Gastrocnemius medialis (tissue), 4 donors: ENCODE measurements at regions not wholly inside any gene's neighbourhood (a gene's known extent, or its start where the extent isn't known, plus 50 kb on each side); places are given as distances from the start of the nearest gene placed in this dataset.
"Not testable (repeated sequence)": the region's sequence is repeated elsewhere in the genome, so short reads cannot be mapped to it uniquely, and the experiment has no call there.

Experiments used
- ATAC-seq, 2 donors: fragments of 150-250 bp; one replicate each; pipeline ENCODE4 v1.9.1; 2016
- DNase-seq, 2 donors: peaks; one replicate each; pipeline ENCODE4 v3.0.0-alpha.2; 2019
- H3K27ac ChIP-seq, 4 donors: fragments of 200-600 bp; sonication (generic); 1 replicate in 1 of 4; 2 replicates in 3 of 4; pipeline ENCODE4 v1.5.1; 2016 to 2018; ENCODE audit warnings: mild to moderate bottlenecking in 2 of 4, moderate library complexity in 1 of 4
- H3K27me3 ChIP-seq, 3 donors: fragments of 200-600 bp; sonication (generic) in 2 of 3; 1 replicate in 1 of 3; 2 replicates in 2 of 3; pipeline versions ENCODE4 v1.5.1 to v1.6.0; 2016 to 2019; ENCODE audit warnings: mild to moderate bottlenecking in 1 of 3, moderate library complexity in 1 of 3
- H3K36me3 ChIP-seq, 2 donors: fragments of 200-600 bp; sonication (generic) in 1 of 2; one replicate each; pipeline ENCODE4 v1.5.1; 2017 to 2018
- H3K4me1 ChIP-seq, 2 donors: fragments of 200-600 bp; sonication (generic) in 1 of 2; one replicate each; pipeline ENCODE4 v1.5.1; 2016 to 2017; ENCODE audit warnings: mild to moderate bottlenecking in 2 of 2
- H3K4me3 ChIP-seq, 4 donors: fragments of 200-600 bp; sonication (generic) in 3 of 4; 1 replicate in 1 of 4; 2 replicates in 3 of 4; pipeline ENCODE4 v1.5.1; 2016 to 2019; ENCODE audit warnings: mild to moderate bottlenecking in 2 of 4
- H3K9me3 ChIP-seq, 3 donors: fragments of 200-600 bp; sonication (generic) in 2 of 3; 1 replicate in 1 of 3; 2 replicates in 2 of 3; pipeline ENCODE4 v1.5.1; 2016 to 2019
- CTCF ChIP-seq, 5 experiments: fragments of 450-650 bp in 3 of 5; fragments of 200-600 bp in 2 of 5; sonication (generic) in 2 of 5; IDR thresholded peaks in 4 of 5; conservative IDR thresholded peaks in 1 of 5; 1 replicate in 4 of 5; 2 replicates in 1 of 5; pipeline ENCODE4 v1.5.1; 2016 to 2019; ENCODE audit warnings: antibody characterized with exemption in 5 of 5, mild to moderate bottlenecking in 3 of 5, moderate library complexity in 3 of 5
- POLR2A ChIP-seq, 2 donors: fragments of 450-650 bp; IDR thresholded peaks; one replicate each; pipeline ENCODE4 v1.6.1; 2017; ENCODE audit warnings: antibody characterized with exemption in 2 of 2, mild to moderate bottlenecking in 2 of 2, moderate library complexity in 2 of 2
- in situ Hi-C, 4 donors: fragments of 200-750 bp; cut with MboI; loops; one replicate each; pipeline versions ENCODE4 v1.15.0 to v1.8.0; 2017; ENCODE audit warnings: low sequenced_read_pairs in 4 of 4
- intact Hi-C: fragments of 100-400 bp; cut with DNase I; formaldehyde crosslinking; loops from one replicate; pipeline ENCODE4 v1.15.1; 2023; ENCODE audit warnings: low total_unique reads

DNA sequence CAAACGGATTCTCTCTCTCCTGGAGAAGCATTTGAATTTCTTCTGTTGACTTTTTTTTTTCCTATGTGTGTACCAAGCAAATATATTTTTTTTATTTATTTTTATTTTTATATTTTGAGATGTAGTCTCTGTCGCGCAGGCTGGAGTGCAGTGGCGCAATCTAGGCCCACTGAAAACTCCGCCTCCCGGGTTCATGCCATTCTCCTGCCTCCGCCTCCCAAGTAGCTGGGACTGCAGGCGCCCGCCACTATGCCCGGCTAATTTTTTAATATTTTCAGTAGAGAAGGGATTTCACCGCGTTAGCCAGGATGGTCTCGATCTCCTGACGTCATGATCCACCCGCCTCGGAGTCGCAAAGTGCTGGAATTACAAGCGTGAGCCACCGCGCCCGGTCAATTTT, 549.5 kb upstream of the GNPDA2 start:
- Histone ChIP-seq H3K36me3 (no peaks in the 10 kb centered on the region), H3K9me3 (no peaks in the 10 kb centered on the region), H3K4me3 (no peak overlapping the region), H3K27me3 (no peaks in the 10 kb centered on the region), H3K27ac (no peak overlapping the region), H3K4me1 (no peaks in the 10 kb centered on the region)
- TF ChIP-seq CTCF (IDR thresholded peaks at IDR 0.05 in 4 of 5, conservative IDR thresholded peaks at IDR 0.05 in 1 of 5), result no peak
- TF ChIP-seq POLR2A (IDR thresholded peaks at IDR 0.05), result no peak
- ATAC-seq (no peak), DNase-seq (no peak)
- in situ Hi-C loops (no loop called here), intact Hi-C loops (no loop called here)

DNA sequence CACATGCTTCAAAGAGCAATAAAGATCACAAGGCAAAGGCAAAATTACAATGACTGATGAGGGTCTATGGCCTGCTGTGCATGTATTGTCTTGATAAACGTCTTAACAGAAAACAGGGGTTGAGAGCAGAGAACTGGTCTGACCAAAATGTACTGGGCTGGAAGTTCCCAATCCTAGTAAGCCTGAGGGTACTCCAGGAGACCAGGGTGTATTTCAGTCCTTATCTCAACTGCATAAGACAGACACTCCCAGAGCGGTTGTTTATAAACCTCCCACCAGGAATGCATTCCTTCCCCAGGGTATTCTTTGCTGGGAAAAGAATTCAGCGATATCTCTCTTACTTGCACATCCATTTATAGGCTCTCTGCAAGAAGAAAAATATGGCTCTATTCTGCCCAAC, 521.8 kb upstream of the GNPDA2 start:
- in situ Hi-C loops, DNase-seq, H3K27ac ChIP-seq, H3K36me3 ChIP-seq, ATAC-seq, H3K4me3 ChIP-seq, intact Hi-C loops, H3K27me3 ChIP-seq, H3K9me3 ChIP-seq, H3K4me1 ChIP-seq: not testable (repeated sequence)

DNA sequence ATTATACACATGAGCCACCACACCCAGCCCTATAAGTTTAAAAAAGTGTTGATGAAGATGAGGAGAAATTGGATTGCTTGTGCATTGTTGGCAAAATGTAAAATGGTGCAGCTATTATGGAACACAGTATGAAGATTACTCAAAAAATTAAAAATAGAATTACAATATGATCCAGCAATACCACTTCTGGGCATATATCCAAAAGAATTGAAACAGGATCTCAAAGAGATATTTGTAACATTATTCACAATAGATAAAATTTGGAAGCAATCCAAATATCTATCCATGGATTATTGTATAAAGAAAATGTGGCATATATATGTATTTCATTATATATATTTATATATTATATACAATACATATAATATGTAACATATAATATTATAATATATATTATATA, 515.6 kb upstream of the GNPDA2 start:
- TF ChIP-seq POLR2A (IDR thresholded peaks at IDR 0.05) (no peak), CTCF (IDR thresholded peaks at IDR 0.05 in 4 of 5, conservative IDR thresholded peaks at IDR 0.05 in 1 of 5) (no peak)
- no peaks in the 10 kb centered on the region for H3K9me3 ChIP-seq
- no peak overlapping the region for H3K27ac ChIP-seq
- ATAC-seq (no peak), DNase-seq (no peak)
- in situ Hi-C loops, result no loop called here
- no peaks in the 10 kb centered on the region for H3K27me3 ChIP-seq
- no peak overlapping the region for H3K4me3 ChIP-seq
- H3K4me1 ChIP-seq, result no peaks in the 10 kb centered on the region
- H3K36me3 ChIP-seq, result no peaks in the 10 kb centered on the region
- intact Hi-C loops, result no loop called here

DNA sequence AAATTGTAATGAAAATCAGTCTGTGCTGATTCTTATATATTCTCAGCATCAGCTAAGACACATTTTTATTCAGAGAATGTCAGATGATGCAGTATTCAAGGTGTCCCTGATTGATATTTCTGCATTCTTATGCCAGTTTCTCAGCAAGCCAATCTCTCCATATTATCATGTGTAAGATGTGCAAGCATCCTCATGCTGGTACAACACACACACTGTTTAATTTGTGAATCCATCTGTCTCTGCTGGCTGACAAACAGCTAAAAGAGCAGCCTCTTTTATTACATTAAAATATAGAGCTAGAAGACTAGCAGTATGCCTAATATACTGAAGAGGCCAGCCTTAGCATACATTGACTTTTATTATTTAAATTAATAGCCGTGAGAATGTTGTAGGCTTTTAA, 502.9 kb upstream of the GNPDA2 start:
- ATAC-seq (no peak), DNase-seq (no peak)
- in situ Hi-C loops (no loop called here), intact Hi-C loops (no loop called here)
- H3K4me3 ChIP-seq, result no peak overlapping the region
- no peaks in the 10 kb centered on the region for H3K9me3 ChIP-seq
- H3K36me3 ChIP-seq, result no peaks in the 10 kb centered on the region
- TF ChIP-seq POLR2A (IDR thresholded peaks at IDR 0.05) (no peak), CTCF (IDR thresholded peaks at IDR 0.05 in 4 of 5, conservative IDR thresholded peaks at IDR 0.05 in 1 of 5) (no peak)
- H3K27me3 ChIP-seq, result no peaks in the 10 kb centered on the region
- no peak overlapping the region for H3K27ac ChIP-seq
- H3K4me1 ChIP-seq, result no peaks in the 10 kb centered on the region

DNA sequence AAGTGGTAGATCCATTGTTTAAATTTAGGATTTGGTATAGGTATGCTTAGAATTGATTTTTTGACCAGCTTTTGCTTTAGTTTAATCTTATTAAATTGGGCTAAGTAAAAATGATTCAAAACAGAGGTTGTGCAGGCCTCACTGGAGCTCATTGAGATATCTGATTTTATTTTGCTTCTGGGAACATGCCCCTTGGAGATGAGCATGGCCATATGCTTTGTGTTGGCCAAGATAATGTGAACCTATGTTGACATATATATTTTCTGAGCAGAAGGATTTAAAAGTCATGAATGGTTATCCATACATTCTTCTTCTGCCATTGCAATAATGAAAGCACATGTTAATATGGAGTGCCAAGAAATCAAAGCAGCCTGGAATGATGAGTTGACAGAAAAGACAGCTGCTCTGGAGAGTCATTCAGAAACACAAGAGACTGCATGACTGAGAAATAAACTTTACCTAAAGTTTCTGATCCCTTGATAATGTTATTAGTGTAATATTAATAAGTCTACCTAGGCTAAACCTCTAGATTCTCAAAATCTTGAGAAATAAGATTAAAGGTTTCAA, 489.7 kb upstream of the GNPDA2 start:
- no peak for DNase-seq
- no peak for ATAC-seq
- TF ChIP-seq POLR2A (IDR thresholded peaks at IDR 0.05) (no peak), CTCF (IDR thresholded peaks at IDR 0.05 in 4 of 5, conservative IDR thresholded peaks at IDR 0.05 in 1 of 5) (no peak)
- in situ Hi-C loops, result no loop called here
- H3K9me3 ChIP-seq, result no peaks in the 10 kb centered on the region
- intact Hi-C loops, result no loop called here
- H3K27me3 ChIP-seq, result no peaks in the 10 kb centered on the region
- no peak overlapping the region for H3K27ac ChIP-seq
- no peak overlapping the region for H3K4me3 ChIP-seq
- no peaks in the 10 kb centered on the region for H3K36me3 ChIP-seq
- no peaks in the 10 kb centered on the region for H3K4me1 ChIP-seq

- H3K27me3 ChIP-seq, ATAC-seq, H3K27ac ChIP-seq, H3K4me1 ChIP-seq, H3K9me3 ChIP-seq, H3K4me3 ChIP-seq, in situ Hi-C loops, DNase-seq, H3K36me3 ChIP-seq, intact Hi-C loops: not testable (repeated sequence)
These were observed 482.1 kb upstream of the GNPDA2 start for GRCh38 chr4:45208476-45208875.

GRCh38 chr4:45207864-45208331, 481.5 kb upstream of the GNPDA2 start:
- H3K4me3 ChIP-seq, ATAC-seq, H3K27me3 ChIP-seq, H3K4me1 ChIP-seq, in situ Hi-C loops, H3K36me3 ChIP-seq, intact Hi-C loops, H3K27ac ChIP-seq, H3K9me3 ChIP-seq, DNase-seq: not testable (repeated sequence)

- in situ Hi-C loops, intact Hi-C loops, ATAC-seq: not testable (repeated sequence)
These were observed 481.0 kb upstream of the GNPDA2 start for GRCh38 chr4:45207241-45207863.

More at GRCh38 chr4:45207241-45207863, 481.0 kb upstream of the GNPDA2 start:
- H3K9me3 ChIP-seq, H3K27me3 ChIP-seq, H3K27ac ChIP-seq, H3K36me3 ChIP-seq, DNase-seq, H3K4me3 ChIP-seq, H3K4me1 ChIP-seq: not testable (repeated sequence)
